Stimulated activated CD4-positive, alpha-beta T cell treated with anti-CD3 and anti-CD28 coated beads, Interleukin-4, amount 100 ng/mL, for 24 hours (primary cell): ENCODE measurements at regions not wholly inside any gene's neighbourhood (a gene's known extent, or its start where the extent isn't known, plus 50 kb on each side); places are given as distances from the start of the nearest gene placed in this dataset.
"Not testable (repeated sequence)": the region's sequence is repeated elsewhere in the genome, so short reads cannot be mapped to it uniquely, and the experiment has no call there.

Experiments
- DNase-seq: peaks from one replicate; pipeline ENCODE4 v3.0.0-alpha.2; 2020

- no peak for DNase-seq
These were observed 106.5 kb downstream of the KLF13 start for GRCh38 chr15:31433091-31433490.

GRCh38 chr15:31433574-31433973 lies 106.9 kb downstream of the KLF13 start:
- DNase-seq, result no peak

GRCh38 chr15:31434275-31434587 lies 107.6 kb downstream of the KLF13 start:
- no peak for DNase-seq

- DNase-seq, result peak; percentile 85
These were observed 108.1 kb downstream of the KLF13 start for GRCh38 chr15:31434588-31435260.

- peak; percentile 83 for DNase-seq
These were observed 108.8 kb downstream of the KLF13 start for GRCh38 chr15:31435261-31435911.

- peak; percentile 62 for DNase-seq
These were observed 109.4 kb downstream of the KLF13 start for GRCh38 chr15:31435912-31436628.

- peak; percentile 77 for DNase-seq
These were observed 111.1 kb downstream of the KLF13 start for GRCh38 chr15:31437686-31438085.

GRCh38 chr15:31438601-31439265 lies 112.1 kb downstream of the KLF13 start:
- no peak for DNase-seq

- DNase-seq, result peak; percentile 36
These were observed 112.7 kb downstream of the KLF13 start for GRCh38 chr15:31439328-31439727.

GRCh38 chr15:31440216-31440615 lies 113.6 kb downstream of the KLF13 start:
- not testable (repeated sequence) for DNase-seq

GRCh38 chr15:31440754-31441311 lies 114.2 kb downstream of the KLF13 start:
- peak; percentile 32 for DNase-seq

GRCh38 chr15:31442226-31442625 lies 115.6 kb downstream of the KLF13 start:
- DNase-seq, result no peak

- no peak for DNase-seq
These were observed 116.1 kb downstream of the KLF13 start for GRCh38 chr15:31442699-31443111.

- DNase-seq, result no peak
These were observed 118.2 kb downstream of the KLF13 start for GRCh38 chr15:31444844-31445243.

GRCh38 chr15:31446546-31446945 lies 119.9 kb downstream of the KLF13 start:
- DNase-seq, result no peak

- DNase-seq, result no peak
These were observed 121.4 kb downstream of the KLF13 start for GRCh38 chr15:31447931-31448634.

- no peak for DNase-seq
These were observed 122.0 kb downstream of the KLF13 start for GRCh38 chr15:31448635-31448979.

GRCh38 chr15:31452595-31453557 lies 126.2 kb downstream of the KLF13 start:
- DNase-seq, result no peak

GRCh38 chr15:31453558-31454318 lies 127.1 kb downstream of the KLF13 start:
- DNase-seq, result no peak

- no peak for DNase-seq
These were observed 128.9 kb downstream of the KLF13 start for GRCh38 chr15:31455499-31455898.
